Middle frontal gyrus (tissue), 1 donor: ENCODE measurements at regions not wholly inside any gene's neighbourhood (a gene's known extent, or its start where the extent isn't known, plus 50 kb on each side); places are given as distances from the start of the nearest gene placed in this dataset.
"Not testable (repeated sequence)": the region's sequence is repeated elsewhere in the genome, so short reads cannot be mapped to it uniquely, and the experiment has no call there.

ENCODE experiments used
- DNase-seq: peaks from one replicate; pipeline ENCODE4 v3.0.0-alpha.2; 2015; ENCODE audit warnings: low spot score; ENCODE audit errors: extremely low spot score

DNA sequence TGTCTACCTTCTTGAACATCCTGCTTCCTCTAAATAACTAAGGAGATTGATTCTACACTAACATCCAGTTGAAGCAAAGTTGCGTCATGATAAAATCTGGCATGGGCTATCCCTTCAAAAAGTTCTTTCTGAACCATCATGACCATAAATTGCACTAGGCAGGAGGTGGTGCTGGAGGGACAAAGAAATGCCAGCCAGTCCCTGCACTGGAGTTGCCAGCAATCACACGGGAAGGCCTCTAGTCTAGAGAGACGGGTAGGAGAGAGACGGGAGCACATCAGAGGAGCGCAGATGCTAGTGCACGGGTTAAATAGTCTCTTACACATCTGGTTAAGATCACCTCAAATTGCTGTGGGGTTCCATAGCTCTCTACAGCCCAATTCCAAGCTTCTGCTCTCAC is 111.2 kb upstream of the PLGLB2 start:
- not testable (repeated sequence) for DNase-seq

DNA sequence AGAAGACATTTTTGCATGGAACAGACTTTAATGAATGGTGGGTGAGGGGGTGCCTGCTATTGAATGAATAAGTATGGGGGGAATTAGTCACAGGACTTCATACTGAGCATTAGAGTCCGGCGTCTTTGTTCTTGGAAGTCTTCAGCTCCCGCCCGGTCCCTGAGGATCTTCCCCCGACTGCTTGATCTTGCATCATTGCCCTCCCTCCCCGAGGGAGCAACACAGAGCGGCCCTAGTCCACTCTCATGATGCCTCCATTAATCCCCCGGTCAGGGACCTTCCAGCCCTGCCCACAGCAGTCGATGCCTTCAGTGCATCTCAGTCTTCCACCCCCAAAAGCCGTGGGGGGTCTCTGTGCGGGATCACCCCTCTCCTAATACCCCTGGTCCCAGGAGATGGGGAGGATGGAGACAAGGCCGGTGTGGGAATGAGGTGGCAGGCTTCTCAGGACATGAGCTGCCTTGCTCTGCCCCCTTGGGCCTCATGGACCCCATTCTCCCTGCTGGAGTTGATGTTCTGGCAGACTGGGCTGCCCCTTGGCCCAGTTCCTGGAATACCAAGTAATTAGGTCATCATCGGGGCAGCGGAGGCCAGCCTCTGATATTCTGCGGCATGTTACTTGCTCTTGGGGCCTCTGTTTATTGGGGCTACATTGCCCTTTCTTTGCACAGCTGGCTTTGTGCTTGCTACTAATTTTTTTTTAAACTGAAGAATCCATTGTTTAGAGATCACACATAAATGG is 110.5 kb upstream of the PLGLB2 start:
- not testable (repeated sequence) for DNase-seq

DNA sequence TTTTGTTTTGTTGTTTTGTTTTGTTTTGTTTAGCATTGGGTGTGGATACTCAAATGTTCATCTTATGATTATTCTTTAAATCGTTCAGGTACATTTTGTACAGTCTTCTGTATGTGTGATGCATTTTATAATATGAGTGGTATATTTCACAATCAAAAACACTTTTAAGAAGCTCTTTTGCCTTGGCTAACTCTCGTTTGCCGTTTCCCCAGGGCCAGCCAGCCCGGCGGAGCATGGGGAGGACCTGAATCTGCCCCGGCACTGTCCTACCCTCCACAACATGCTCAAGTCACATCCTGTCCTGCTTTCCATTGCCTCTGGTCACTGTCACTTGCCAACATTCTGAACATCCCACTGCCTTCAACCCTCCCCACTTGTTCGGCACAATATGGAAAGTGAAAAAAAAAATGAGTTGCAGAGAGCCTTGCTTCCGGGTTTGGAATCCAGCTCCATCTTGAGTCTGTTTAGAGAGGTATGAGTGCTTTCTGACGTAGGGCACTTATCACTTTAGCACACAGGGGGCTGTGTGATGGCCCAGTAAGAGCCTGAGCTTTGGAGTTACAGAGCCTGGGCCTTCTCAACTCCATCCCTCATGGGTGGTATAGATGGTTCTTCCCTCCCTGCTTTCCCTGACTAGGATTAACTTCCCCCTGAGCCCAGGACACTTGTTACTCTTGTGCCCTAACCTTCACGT is 109.6 kb upstream of the PLGLB2 start:
- DNase-seq, result not testable (repeated sequence)

DNA sequence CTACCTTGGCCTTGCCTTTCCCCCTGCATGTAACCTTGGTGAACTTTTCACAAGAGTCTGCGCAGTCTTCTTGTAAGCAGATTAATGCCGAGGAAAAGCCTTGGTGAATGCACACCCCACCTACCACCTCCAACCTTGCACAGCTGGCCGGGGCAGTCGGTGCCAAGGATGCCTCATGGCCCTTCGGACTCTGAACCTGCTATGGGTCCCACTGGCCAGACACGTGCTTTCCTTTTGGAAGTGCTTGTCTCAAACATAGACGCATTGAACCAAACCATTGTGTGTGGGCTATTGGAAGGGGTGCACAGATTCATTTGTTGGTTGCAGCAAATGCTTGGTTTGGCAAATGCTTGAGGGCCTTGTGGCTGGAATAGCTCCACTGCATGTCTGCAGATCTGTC is 109.0 kb upstream of the PLGLB2 start:
- DNase-seq, result not testable (repeated sequence)

DNA sequence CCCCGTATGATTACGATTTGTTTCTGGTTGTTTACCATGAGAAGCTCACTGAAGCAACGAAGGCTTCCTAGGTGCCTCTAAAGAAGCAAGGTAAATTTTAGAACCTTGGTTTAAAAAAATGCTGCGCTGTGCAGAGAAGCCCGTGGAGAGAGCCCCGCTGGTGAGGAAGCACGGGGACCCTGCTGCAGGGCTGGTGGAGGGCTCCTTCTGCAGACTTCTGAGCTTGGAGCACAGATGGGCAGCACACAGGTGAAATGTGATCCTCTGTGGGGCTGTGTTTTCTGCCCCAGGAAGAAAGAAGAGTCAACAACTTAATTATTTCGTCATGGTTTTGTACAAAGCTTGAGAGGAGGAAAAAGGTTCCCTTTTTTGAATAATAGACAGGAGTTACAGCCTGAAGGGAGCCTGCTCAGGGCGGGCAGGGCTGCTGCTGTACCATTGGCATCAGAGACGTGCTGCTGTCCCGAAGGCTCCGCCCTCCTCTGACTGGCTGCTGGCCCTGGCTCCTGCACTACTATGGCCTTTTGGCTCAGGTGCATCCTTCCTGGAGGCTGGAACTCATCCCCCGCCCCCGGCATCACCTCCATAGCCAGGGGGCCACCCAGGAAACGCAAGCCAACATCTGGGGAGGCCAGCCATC is 108.0 kb upstream of the PLGLB2 start:
- not testable (repeated sequence) for DNase-seq

DNA sequence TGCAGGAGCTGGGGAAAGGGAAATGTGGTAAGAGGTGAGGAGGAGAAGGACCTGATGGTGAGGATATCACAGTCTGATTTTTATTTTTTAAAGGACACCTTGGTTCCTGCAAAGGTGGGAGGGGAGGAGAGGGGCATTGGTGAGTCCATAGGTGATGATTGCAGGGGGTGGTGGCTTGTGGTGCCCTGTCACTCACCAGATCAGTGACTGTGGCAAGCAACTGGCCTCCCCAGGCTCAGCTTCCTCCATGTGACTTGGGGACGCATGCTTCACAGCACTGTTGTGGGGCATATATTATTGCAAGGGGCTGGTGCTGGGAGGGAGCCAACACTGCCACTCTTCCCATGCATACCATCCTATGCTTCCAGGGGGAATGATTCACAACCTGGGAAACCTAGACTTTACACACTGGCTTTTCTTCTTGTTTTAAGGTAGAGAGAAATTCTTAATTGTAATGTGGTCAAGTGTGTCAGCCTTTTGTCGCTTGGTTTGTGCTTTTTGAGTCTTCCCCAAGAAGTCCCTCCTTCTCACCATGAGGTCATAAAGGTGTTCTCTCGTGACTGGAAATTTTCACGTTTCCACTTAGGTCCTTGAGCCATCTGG is 106.8 kb upstream of the PLGLB2 start:
- DNase-seq, result not testable (repeated sequence)

DNA sequence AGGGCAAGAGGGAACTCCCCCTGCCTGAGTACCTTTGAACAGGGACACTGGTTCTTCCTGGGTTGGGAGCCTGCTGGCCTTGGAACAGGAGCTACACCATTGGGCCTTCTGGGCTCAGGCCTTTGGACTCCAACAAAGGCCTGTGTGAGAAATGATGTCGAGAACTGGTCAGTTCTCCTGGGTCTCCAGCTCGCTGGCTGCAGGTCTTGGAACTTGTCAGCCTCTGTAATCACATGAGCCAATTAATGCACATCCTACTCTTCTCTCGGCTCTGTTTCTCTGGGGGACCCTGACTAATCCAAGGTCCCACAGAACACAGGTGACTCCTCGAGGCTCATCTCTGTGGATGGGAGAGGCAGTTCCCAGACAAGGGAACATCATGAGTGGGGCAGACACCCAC is 104.7 kb upstream of the PLGLB2 start:
- not testable (repeated sequence) for DNase-seq

DNA sequence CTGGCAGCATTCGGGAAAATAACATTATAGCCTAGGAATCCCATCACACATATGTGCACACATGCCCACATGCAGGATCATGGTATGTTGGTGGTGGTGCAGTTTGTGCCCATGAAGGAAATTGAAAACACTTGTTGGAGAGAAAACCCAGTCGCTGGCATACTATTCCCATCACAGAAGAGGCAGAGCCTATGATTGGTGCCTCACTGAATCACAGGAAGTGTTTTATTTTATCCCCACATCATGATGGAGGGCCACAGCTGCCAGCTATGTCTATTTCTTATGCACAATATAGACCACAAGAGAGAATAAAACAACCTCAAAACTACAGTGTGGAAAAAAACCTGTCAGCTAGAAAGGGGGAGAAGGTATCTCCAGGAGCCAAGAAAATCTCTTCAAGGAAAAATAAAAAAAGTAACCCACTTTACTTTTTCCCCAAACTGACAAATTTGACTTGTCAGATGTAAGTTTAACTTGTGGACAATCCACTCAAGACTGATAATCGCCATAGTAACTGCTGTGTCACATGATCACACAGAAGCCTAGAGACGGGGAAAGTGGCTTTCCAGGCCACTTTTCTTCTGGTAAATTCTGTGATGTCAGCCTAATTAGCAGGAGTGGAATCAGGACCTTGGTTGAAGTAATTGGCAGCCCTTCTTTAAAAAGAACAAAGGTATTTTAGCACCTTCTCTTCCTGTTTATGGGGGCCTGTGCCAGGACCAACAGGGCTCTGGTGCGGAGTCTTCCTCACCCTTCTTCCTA is 100.0 kb upstream of the PLGLB2 start:
- not testable (repeated sequence) for DNase-seq

DNA sequence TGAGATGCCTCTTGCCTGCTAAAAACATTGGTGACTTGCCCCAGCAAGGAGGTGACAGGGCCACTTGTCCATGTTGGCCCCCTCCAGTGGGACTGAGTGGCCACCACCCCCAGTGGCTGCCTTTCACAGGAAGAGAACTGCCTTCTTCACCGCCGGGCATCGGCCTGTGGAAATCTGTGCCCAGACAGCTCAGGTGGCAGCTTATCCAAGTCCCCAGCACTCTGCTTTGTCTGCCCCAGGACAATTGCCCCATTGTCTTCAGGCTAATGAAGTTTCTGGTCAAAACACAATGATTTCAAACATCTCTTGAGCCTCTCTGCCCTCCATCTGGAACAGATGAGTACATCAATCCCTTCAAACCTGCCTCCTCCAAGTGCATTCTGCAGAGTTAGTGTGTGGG is 99.1 kb upstream of the PLGLB2 start:
- DNase-seq, result not testable (repeated sequence)

DNA sequence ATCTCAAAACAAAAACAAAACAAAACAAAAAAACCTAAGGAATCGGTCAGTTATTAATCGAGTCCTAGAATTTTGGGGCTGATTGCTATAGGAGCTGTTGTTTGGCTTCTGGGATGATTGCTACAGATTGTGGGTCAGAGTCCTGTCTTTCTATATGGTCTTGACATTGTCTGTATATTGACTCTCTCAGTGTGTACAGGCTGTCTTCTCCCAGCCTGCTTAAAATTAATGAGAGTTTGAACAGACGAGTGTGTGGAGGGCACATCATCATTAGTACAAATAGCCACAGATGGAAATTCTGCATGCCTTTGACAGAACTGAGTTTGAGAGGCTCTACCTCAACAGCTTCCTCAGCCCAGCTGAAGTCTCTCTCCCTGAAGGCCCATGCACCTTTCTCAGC is 98.0 kb upstream of the PLGLB2 start:
- not testable (repeated sequence) for DNase-seq

DNA sequence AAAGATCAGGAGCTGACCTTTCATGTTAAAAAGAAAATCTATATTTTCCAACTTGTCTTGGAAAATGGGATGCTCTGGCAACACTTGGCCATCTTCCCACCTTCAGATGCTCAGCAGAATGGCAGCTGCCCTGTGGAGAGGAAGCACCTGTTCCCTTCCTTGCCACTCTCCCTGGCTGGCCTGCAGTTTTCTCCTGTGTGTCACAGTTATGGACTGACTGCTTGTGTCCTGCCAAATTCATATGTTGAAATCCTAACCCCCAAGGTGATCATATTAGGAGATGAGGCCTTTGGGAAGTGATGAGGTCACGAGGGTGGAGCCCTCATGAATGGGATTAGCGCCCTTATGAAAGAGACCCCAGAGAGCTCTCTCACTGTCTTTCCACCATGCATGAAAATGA is 97.0 kb upstream of the PLGLB2 start:
- not testable (repeated sequence) for DNase-seq

DNA sequence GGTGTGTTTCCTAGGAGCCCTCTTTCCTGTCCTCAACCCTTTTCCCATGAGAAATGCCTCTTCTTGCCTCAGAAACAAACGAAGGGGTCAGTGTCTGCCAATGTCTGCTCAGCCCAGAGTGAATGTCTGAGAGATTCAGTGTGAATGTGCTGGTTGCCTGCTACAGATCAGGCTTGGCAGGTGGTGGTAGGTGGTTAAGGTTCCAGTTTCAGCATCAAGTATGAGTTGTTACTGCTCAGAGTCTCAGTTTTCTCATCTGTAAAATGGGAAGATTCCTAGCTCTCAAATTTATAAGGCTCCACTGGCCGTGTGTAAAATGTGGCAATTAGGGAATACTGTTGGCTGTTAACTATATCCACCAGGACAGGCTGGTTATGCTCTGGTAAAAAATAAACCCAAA is 96.3 kb upstream of the PLGLB2 start:
- not testable (repeated sequence) for DNase-seq

DNA sequence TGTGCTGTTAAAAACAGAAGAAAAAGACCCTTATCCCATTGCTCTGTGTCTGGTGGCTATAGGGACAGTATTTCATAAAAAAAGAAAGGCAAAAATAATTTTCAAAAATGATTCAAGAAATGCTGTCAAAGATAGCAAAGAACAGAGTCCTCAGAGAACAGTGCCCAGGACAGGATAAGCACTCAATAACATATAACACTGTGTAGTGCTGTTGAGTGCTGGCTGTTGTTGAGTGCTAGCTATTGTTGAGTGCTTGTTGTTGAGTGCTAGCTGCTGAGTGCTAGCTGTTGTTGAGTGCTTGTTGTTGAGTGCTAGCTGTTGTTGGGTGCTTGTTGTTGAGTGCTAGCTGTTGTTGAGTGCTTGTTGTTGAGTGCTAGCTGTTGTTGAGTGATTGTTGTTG is 94.5 kb upstream of the PLGLB2 start:
- not testable (repeated sequence) for DNase-seq

DNA sequence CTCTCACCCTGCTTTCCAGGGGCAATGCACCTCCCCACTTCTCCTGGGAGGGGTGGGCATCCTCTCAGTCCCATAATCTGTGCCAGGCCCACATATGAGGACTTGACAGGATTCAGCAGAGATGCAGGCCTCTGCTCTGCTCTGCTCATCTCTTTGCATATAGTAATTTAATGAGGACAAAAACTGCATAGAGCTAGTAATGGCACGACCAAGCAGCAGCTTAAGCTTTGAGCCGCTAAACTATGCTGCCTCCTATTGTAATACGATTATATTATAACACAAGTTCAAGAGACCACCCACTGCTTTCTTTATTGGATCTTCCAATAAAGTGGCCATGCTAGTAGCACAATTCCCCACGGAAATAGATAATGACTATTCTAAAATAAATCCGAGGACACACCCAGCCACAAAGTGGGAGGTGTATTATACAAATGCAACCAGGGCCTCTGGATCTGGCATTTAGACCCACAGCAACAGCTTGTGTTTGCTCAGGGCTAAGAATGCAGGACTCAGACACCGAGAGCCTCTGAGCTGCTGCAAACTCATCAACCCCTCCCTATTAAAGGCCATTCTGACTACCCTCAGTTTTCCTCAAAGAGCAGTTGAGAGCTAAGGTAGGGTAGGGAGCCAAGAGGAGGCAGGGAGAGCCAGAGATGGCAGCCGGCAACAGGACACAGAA is 93.6 kb upstream of the PLGLB2 start:
- not testable (repeated sequence) for DNase-seq

DNA sequence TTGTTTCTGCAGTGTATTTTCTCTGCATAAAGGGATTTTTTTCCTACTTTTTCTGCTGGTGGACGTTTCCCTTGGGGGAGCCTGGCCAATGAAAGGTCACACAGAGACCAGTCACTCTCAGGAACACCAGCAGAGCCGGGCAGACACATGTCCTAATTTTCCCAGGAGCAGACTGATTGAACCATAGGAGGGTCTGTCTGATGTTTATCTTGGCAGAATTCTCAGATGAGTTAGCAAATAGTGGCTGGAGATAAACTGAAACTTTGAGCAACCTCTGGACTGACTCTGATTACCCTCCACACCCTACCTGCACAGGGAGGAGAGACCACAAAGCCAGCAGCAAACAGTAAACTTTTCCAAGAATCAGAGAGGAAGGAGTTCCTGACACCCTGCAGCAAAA is 90.0 kb upstream of the PLGLB2 start:
- DNase-seq, result not testable (repeated sequence)

DNA sequence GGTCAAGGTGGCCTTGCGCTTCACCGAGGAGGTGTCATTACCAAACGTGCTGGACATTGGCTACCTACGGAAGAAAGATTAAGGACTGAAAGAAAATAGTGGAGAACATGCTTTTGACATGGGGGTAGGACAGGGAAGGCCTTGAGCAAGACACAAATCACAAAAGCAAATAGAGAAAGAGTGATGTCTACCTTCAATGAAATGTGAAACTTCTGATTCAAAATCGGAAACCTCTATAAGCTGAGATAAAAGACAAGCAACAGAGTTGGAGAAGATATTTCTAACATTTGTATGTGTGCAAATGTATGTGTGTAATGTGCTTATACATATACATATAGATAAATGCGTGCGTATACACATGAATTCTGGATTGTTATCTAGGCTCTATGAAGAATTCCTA is 89.5 kb upstream of the PLGLB2 start:
- DNase-seq, result not testable (repeated sequence)

DNA sequence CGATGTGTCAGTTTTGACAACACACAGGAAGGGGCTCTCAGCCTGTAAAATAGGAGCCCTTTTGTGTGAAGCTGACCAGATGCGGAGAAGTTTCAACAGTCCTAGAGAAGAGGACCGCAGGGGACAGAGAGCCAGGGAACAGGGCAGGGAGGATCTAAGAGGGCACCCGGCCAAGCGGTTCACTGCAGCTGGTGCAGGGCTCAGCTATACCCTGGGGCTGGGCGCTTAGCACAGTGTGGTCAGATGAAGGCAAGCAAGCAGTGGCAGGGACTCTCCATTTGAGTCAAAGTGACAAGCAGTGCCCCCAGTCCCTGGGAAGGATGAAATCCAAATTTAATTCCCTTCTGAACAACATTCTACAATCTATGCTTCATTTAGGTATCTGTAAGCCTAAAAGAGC is 88.9 kb upstream of the PLGLB2 start:
- not testable (repeated sequence) for DNase-seq

DNA sequence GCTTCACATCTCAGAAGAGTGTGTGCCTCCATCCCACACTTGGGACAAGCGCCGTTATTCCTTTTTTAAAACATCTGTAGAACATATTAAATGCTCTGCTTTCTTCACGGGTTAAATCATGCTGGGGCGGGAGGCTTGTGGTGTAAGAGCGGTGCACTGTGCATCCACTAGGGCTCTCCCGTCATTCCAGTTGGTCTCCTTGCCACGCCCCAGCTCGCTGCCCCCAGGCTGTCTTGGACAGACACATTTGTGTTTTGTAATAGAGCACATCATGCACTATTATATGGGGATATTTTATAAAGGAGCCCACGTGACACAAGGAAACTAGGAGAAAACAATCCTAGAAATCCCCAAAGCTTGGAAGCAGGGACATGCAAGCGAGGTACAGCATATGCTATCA is 87.7 kb upstream of the PLGLB2 start:
- DNase-seq, result not testable (repeated sequence)

DNA sequence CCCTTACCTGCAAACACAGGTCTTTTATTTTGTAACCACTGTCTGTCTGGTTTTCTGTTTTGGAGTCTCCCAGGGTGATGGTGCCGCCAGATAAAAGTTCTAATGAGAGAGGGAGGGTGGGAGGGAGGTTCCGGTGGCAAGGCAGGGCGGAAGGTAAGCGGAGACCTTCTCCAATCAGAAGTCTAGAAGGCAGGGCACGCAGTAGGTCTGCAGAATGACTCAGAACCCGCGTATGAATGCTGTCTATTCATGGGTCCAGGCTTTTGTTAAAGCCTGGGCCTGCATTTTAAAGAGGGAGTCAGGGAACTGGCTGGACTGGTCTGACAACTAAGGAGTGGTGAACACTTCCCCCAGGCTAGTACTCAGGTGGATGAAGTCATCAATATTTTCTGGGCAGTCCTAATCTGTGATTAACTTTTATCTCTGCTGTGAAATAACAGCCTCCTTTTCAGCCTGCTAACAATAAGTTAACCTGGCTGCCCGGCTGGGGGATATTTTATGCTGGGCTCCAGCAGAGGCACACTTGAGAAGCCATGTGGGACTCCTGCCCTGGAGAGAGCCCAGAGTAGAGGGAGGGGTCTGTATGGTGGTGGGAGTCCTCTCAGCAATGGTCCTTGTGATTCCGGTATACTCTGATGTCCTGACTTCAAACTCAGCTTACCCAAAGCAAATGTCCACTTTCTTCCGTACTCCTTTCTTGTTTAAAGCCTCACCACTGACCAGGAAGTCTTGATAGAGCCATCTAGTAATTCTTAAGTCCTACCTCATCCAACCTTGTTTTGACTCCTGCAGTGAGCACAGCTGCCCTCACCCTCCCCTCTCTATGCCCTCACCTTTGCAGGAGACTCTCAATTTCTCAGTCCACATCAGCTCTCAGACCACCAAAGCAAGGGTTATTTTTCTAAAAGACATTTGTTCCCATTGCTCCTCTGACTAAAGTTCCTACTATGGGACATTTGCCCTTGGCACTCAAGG is 85.3 kb upstream of the PLGLB2 start:
- DNase-seq, result not testable (repeated sequence)
